Astrocyte (in vitro differentiated cells and primary cell): ENCODE measurements at regions not wholly inside any gene's neighbourhood (a gene's known extent, or its start where the extent isn't known, plus 50 kb on each side); places are given as distances from the start of the nearest gene placed in this dataset.

ENCODE experiments used
- DNase-seq: peaks from one replicate; pipeline ENCODE4 v3.0.0-alpha.2; 2010; ENCODE audit warnings: low read depth
- FAIRE-seq: peaks from 2 replicates; lab custom pipeline; 2011; peaks lifted over from hg19 to GRCh38; lab: Jason Lieb, UNC
- H2AFZ ChIP-seq: 2 replicates; pipeline ENCODE4 v1.6.0; 2012; ENCODE audit warnings: low read depth, low read length, inconsistent platforms
- H3K27ac ChIP-seq: 2 replicates; pipeline ENCODE4 v1.5.1; 2011; ENCODE audit warnings: low read depth, low read length, inconsistent platforms
- H3K27me3 ChIP-seq: 2 replicates; pipeline ENCODE4 v1.6.0; 2011; ENCODE audit warnings: low read length, inconsistent platforms; ENCODE audit not compliant: insufficient read depth
- H3K36me3 ChIP-seq: 2 replicates; pipeline ENCODE4 v1.5.1; 2011; ENCODE audit warnings: low read length, inconsistent platforms; ENCODE audit not compliant: insufficient read depth
- H3K4me1 ChIP-seq: 2 replicates; pipeline ENCODE4 v1.5.1; 2011; ENCODE audit warnings: low read length, inconsistent platforms; ENCODE audit not compliant: insufficient read depth
- H3K4me2 ChIP-seq: 2 replicates; pipeline ENCODE4 v1.6.0; 2012; ENCODE audit warnings: low read length, inconsistent platforms
- H3K4me3 ChIP-seq: 2 replicates; pipeline ENCODE4 v1.5.1; 2011; ENCODE audit warnings: low read depth, mild to moderate bottlenecking, low read length, inconsistent platforms; ENCODE audit not compliant: insufficient read depth
- H3K79me2 ChIP-seq: 2 replicates; pipeline ENCODE4 v1.6.0; 2012; ENCODE audit warnings: mild to moderate bottlenecking, low read length, inconsistent platforms; ENCODE audit not compliant: insufficient read depth
- H3K9ac ChIP-seq: 2 replicates; pipeline ENCODE4 v1.6.0; 2012; ENCODE audit warnings: mild to moderate bottlenecking, low read length, inconsistent platforms
- H3K9me3 ChIP-seq: 2 replicates; pipeline ENCODE4 v1.5.1; 2012; ENCODE audit warnings: low read depth, mild to moderate bottlenecking, low read length, inconsistent platforms; ENCODE audit not compliant: insufficient read depth
- H4K20me1 ChIP-seq: 2 replicates; pipeline ENCODE4 v1.6.0; 2012; ENCODE audit warnings: low read length, inconsistent platforms; ENCODE audit not compliant: insufficient read depth
- H3K27ac Mint-ChIP-seq: one replicate; pipeline ENCODE4 v1.8.0; 2021; ENCODE audit warnings: mild to moderate bottlenecking, mixed read lengths; ENCODE audit not compliant: unreplicated experiment
- H3K27me3 Mint-ChIP-seq: one replicate; pipeline ENCODE4 v1.8.0; 2021; ENCODE audit warnings: low read depth, mixed read lengths; ENCODE audit not compliant: unreplicated experiment
- H3K36me3 Mint-ChIP-seq: one replicate; pipeline ENCODE4 v1.8.0; 2021; ENCODE audit warnings: low read depth, mixed read lengths; ENCODE audit not compliant: unreplicated experiment
- H3K4me1 Mint-ChIP-seq: one replicate; pipeline ENCODE4 v1.8.0; 2021; ENCODE audit warnings: low read depth, mixed read lengths; ENCODE audit not compliant: unreplicated experiment
- H3K4me3 Mint-ChIP-seq: one replicate; pipeline ENCODE4 v1.8.0; 2021; ENCODE audit warnings: mild to moderate bottlenecking, moderate library complexity, mixed read lengths; ENCODE audit not compliant: unreplicated experiment
- H3K9me3 Mint-ChIP-seq: one replicate; pipeline ENCODE4 v1.8.0; 2021; ENCODE audit warnings: mild to moderate bottlenecking, mixed read lengths; ENCODE audit not compliant: unreplicated experiment
- EZH2 ChIP-seq: IDR thresholded peaks from 2 replicates; pipeline ENCODE4 v1.6.1; 2012; ENCODE audit warnings: mild to moderate bottlenecking, low read length, inconsistent platforms; ENCODE audit not compliant: insufficient read depth
- TF ChIP-seq, protein P1 (sequence below): IDR thresholded peaks from 2 replicates; pipeline ENCODE4 v1.5.1; 2011; ENCODE audit warnings: low read depth, mild to moderate bottlenecking, inconsistent platforms, low read length, moderate library complexity; ENCODE audit not compliant: insufficient read depth

GRCh38 chr3:56917361-56918110, 115.8 kb upstream of the ARHGEF3 start:
- Histone ChIP-seq H2AFZ (no peak overlapping the region), H3K9ac (no peak overlapping the region), H3K27me3 (peaks cover 2% of the 10 kb centered on the region), H3K79me2 (no peaks in the 10 kb centered on the region), H3K4me2 (no peak overlapping the region), H3K36me3 (no peaks in the 10 kb centered on the region), H4K20me1 (no peaks in the 10 kb centered on the region), H3K4me1 (peaks cover 3% of the 10 kb centered on the region), H3K27ac (no peak overlapping the region), H3K4me3 (no peak overlapping the region), H3K9me3 (no peaks in the 10 kb centered on the region)
- peaks cover 17% of the 10 kb centered on the region for H3K4me1 Mint-ChIP-seq
- peaks cover 5% of the 10 kb centered on the region for H3K27me3 Mint-ChIP-seq
- TF ChIP-seq, protein P1, sequence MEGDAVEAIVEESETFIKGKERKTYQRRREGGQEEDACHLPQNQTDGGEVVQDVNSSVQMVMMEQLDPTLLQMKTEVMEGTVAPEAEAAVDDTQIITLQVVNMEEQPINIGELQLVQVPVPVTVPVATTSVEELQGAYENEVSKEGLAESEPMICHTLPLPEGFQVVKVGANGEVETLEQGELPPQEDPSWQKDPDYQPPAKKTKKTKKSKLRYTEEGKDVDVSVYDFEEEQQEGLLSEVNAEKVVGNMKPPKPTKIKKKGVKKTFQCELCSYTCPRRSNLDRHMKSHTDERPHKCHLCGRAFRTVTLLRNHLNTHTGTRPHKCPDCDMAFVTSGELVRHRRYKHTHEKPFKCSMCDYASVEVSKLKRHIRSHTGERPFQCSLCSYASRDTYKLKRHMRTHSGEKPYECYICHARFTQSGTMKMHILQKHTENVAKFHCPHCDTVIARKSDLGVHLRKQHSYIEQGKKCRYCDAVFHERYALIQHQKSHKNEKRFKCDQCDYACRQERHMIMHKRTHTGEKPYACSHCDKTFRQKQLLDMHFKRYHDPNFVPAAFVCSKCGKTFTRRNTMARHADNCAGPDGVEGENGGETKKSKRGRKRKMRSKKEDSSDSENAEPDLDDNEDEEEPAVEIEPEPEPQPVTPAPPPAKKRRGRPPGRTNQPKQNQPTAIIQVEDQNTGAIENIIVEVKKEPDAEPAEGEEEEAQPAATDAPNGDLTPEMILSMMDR, result no peak
- TF ChIP-seq EZH2, result no peak
- peaks cover 3% of the 10 kb centered on the region for H3K36me3 Mint-ChIP-seq
- H3K4me3 Mint-ChIP-seq, result no peak overlapping the region
- no peak for DNase-seq
- H3K27ac Mint-ChIP-seq, result no peak overlapping the region
- H3K9me3 Mint-ChIP-seq, result peaks cover 2% of the 10 kb centered on the region
- no peak for FAIRE-seq

DNA sequence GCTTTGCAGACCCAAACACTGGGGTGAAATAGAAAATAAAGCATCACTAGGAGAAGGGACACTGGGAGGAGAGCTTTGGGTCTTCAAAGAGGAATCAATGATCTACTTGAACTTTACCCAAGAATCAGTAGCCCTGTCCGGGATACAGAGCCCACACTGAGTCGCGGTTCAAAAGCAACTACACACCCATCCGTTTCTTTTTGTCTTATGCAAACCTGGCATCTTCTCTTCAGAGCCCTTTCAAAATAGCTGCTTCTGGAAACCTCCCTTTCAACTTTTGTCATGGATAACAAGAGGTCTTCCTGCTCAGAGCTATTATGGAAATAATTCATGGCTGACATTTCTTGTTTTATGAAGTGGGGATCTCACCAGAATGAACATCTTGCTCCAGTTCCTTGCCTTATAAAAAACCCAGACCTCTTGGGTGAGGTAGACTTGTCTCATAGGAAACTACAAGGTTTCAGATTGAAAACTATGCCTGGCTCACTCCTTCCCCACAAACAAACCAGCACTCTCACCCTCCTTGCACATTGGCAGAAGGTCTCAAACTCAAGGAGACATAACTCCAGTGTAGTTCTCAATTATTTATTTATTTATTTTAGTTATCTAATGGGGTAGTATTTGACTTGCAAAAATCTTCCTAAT, 115.1 kb upstream of the ARHGEF3 start:
- Mint-ChIP-seq H3K4me3 (no peak overlapping the region), H3K4me1 (peaks cover 11% of the 10 kb centered on the region), H3K27ac (no peak overlapping the region), H3K27me3 (peaks cover 5% of the 10 kb centered on the region), H3K9me3 (peaks cover 2% of the 10 kb centered on the region), H3K36me3 (peaks cover 3% of the 10 kb centered on the region)
- Histone ChIP-seq H3K4me2 (no peak overlapping the region), H3K27me3 (peaks cover 2% of the 10 kb centered on the region), H4K20me1 (no peaks in the 10 kb centered on the region), H3K4me1 (peaks cover 3% of the 10 kb centered on the region), H3K9me3 (no peaks in the 10 kb centered on the region), H3K27ac (no peak overlapping the region), H3K9ac (no peak overlapping the region), H2AFZ (no peak overlapping the region), H3K79me2 (no peaks in the 10 kb centered on the region), H3K36me3 (no peaks in the 10 kb centered on the region), H3K4me3 (no peak overlapping the region)
- no peak for TF ChIP-seq EZH2
- TF ChIP-seq, protein P1, result no peak
- no peak for FAIRE-seq
- no peak for DNase-seq
